GM12878 (cell line): ENCODE measurements at regions not wholly inside any gene's neighbourhood (a gene's known extent, or its start where the extent isn't known, plus 50 kb on each side); places are given as distances from the start of the nearest gene placed in this dataset.

Experiments used
- ATAC-seq: fragments of 200-7000 bp; cut with Tn5 transposase; 3 replicates; pipeline ENCODE4 v1.9.1; 2020; ENCODE audit warnings: mild to moderate bottlenecking, moderate library complexity
- BruUV-seq: library from RNA; stranded (reverse); fragments of 400-500 nt; replicated peaks from 2 replicates; lab custom pipeline; 2021; lab: Mats Ljungman, UMichigan
- CTCF ChIA-PET: fragments of 300-600 bp; sonication (Branson Sonifier 250); formaldehyde crosslinking; extraction: SDS; loops from one replicate; lab custom pipeline; 2021; ENCODE audit warnings: inconsistent platforms; lab: Yijun Ruan, JAX
- POLR2A ChIA-PET: fragments of 350-600 bp; formaldehyde crosslinking; extraction: SDS; loops from one replicate; lab custom pipeline; 2021; ENCODE audit warnings: inconsistent platforms; lab: Charles Lee
- RAD21 ChIA-PET: fragments of 300-600 bp; sonication (Branson Sonifier 250); formaldehyde crosslinking; loops from one replicate; lab custom pipeline; 2023; ENCODE audit warnings: antibody characterized with exemption; ENCODE audit not compliant: unreplicated experiment; lab: Charles Lee
- SMC1A ChIA-PET: fragments of 300-600 bp; sonication (Branson Sonifier 250); formaldehyde crosslinking; loops from one replicate; lab custom pipeline; 2023; ENCODE audit not compliant: unreplicated experiment, uncharacterized antibody; lab: Charles Lee
- DNase-seq: peaks from one replicate; pipeline ENCODE4 v3.0.0-alpha.2; 2011; ENCODE audit warnings: low read depth, low spot score
- FAIRE-seq: peaks from 3 replicates; lab custom pipeline; 2011; peaks lifted over from hg19 to GRCh38; lab: Jason Lieb, UNC
- H2AFZ ChIP-seq: 2 replicates; pipeline ENCODE4 v1.6.0; 2011; ENCODE audit warnings: low read depth, low read length, control low read depth; ENCODE audit not compliant: control insufficient read depth
- H3K27ac ChIP-seq: 2 replicates; pipeline ENCODE4 v1.5.1; 2011; ENCODE audit warnings: control low read depth; ENCODE audit not compliant: control insufficient read depth, insufficient read depth
- H3K27me3 ChIP-seq, 2 experiments: replicated peaks in 1 of 2; 2 replicates each; pipeline versions ENCODE4 v1.6.0 to v1.6.1; 2011; ENCODE audit warnings: low read length in 1 of 2; ENCODE audit not compliant: control insufficient read depth in 2 of 2, insufficient read depth in 2 of 2
- H3K36me3 ChIP-seq, 2 experiments: 2 replicates each; pipeline ENCODE4 v1.5.1; 2011; ENCODE audit warnings: low read length in 1 of 2; ENCODE audit not compliant: control insufficient read depth in 2 of 2, insufficient read depth in 2 of 2
- H3K4me1 ChIP-seq: 2 replicates; pipeline ENCODE4 v1.6.1; 2011; ENCODE audit warnings: mild to moderate bottlenecking, low read length, moderate library complexity, mixed read lengths; ENCODE audit not compliant: control insufficient read depth, insufficient read depth
- H3K4me2 ChIP-seq: 2 replicates; pipeline ENCODE4 v1.6.0; 2011; ENCODE audit warnings: control low read depth; ENCODE audit not compliant: control insufficient read depth, insufficient read depth
- H3K4me3 ChIP-seq: fragments of 200-600 bp; sonication (generic); 2 replicates; pipeline ENCODE4 v1.5.1; 2016
- H3K79me2 ChIP-seq: 2 replicates; pipeline ENCODE4 v1.6.0; 2011; ENCODE audit warnings: low read length; ENCODE audit not compliant: control insufficient read depth, insufficient read depth
- H3K9ac ChIP-seq: 2 replicates; pipeline ENCODE4 v1.8.0; 2011; ENCODE audit warnings: low read length, control low read depth, mixed read lengths; ENCODE audit not compliant: control insufficient read depth, insufficient read depth
- H3K9me3 ChIP-seq: replicated peaks from 3 replicates; pipeline ENCODE4 v1.5.1; 2011; ENCODE audit warnings: mild to moderate bottlenecking, low read length; ENCODE audit not compliant: control insufficient read depth, insufficient read depth
- H4K20me1 ChIP-seq: 2 replicates; pipeline ENCODE4 v1.6.0; 2011; ENCODE audit not compliant: control insufficient read depth, insufficient read depth
- DPF2 ChIP-seq: fragments of 450-650 bp; IDR thresholded peaks from 2 replicates; pipeline ENCODE4 v1.6.1; 2017; ENCODE audit warnings: mild to moderate bottlenecking
- NFYA ChIP-seq: IDR thresholded peaks from 2 replicates; pipeline ENCODE4 v1.6.1; 2011; ENCODE audit warnings: low read depth, mild to moderate bottlenecking, low read length, improper control_type of control experiment, borderline replicate concordance
- PRDM15 ChIP-seq: fragments of 450-650 bp; formaldehyde crosslinking; IDR thresholded peaks from 2 replicates; pipeline ENCODE4 v1.4.0; 2020; ENCODE audit warnings: mild to moderate bottlenecking, moderate library complexity
- RAD51 ChIP-seq: fragments of 450-650 bp; IDR thresholded peaks from 2 replicates; pipeline ENCODE4 v1.6.1; 2016; ENCODE audit warnings: moderate library complexity, mild to moderate bottlenecking, inconsistent platforms
- REST ChIP-seq: IDR thresholded peaks from 2 replicates; pipeline ENCODE4 v1.6.1; 2012; ENCODE audit warnings: mild to moderate bottlenecking, low read depth, low read length
- YBX1 ChIP-seq: fragments of 450-650 bp; IDR thresholded peaks from 2 replicates; pipeline ENCODE4 v1.6.1; 2016; ENCODE audit warnings: antibody characterized with exemption
- YY1 ChIP-seq: IDR thresholded peaks from 2 replicates; pipeline ENCODE4 v1.6.1; 2011; ENCODE audit warnings: low read depth, mild to moderate bottlenecking, low read length
- ZBED1 ChIP-seq: IDR thresholded peaks from 2 replicates; pipeline ENCODE4 v1.6.1; 2016; ENCODE audit warnings: borderline replicate concordance
- ZNF24 ChIP-seq: fragments of 450-650 bp; IDR thresholded peaks from 2 replicates; pipeline ENCODE4 v1.6.1; 2017; ENCODE audit warnings: antibody characterized with exemption, mild to moderate bottlenecking
- WGBS: methylation state at CpG from one replicate; pipeline ENCODE4 v1.1.6; 2016; ENCODE audit warnings: low lambda C conversion rate; ENCODE audit not compliant: insufficient replicate concordance, insufficient coverage; ENCODE audit errors: missing lambda C conversion rate; 5-methylcytosine and 5-hydroxymethylcytosine counted together
- in situ Hi-C: fragments of 300-500 bp; cut with MboI; formaldehyde crosslinking; loops from 9 replicates; pipeline ENCODE4 v1.14.3; 2018; ENCODE audit warnings: mixed read lengths
- intact Hi-C: fragments of 100-400 bp; cut with micrococcal nuclease; formaldehyde crosslinking; loops from one replicate; pipeline ENCODE4 v1.14.2; 2022; ENCODE audit not compliant: unreplicated experiment

GRCh38 chrX:43316146-43316545 lies 340.0 kb upstream of the MAOA start:
- in situ Hi-C loops = no loop called here
- no TSS peak for BruUV-seq
- H4K20me1 ChIP-seq = no peaks in the 10 kb centered on the region
- no peaks in the 10 kb centered on the region for H3K36me3 ChIP-seq
- RAD21 ChIA-PET = no interaction called here
- DNase-seq (no peak), FAIRE-seq (no peak), ATAC-seq (no peak)
- no peaks in the 10 kb centered on the region for H3K27me3 ChIP-seq
- CTCF ChIA-PET = no interaction called here
- H3K4me1 ChIP-seq = no peaks in the 10 kb centered on the region
- H3K9me3 ChIP-seq = no peaks in the 10 kb centered on the region
- no peaks in the 10 kb centered on the region for H3K79me2 ChIP-seq
- intact Hi-C loops = no loop called here
- H3K27ac ChIP-seq = no peak overlapping the region
- SMC1A ChIA-PET = no interaction called here
- H3K9ac ChIP-seq = no peak overlapping the region
- H3K4me2 ChIP-seq = no peak overlapping the region
- TF ChIP-seq DPF2 (no peak), YBX1 (no peak), NFYA (no peak), YY1 (no peak), REST (no peak), ZBED1 (no peak), RAD51 (no peak), ZNF24 (no peak), PRDM15 (CRISPR knock-in tag) (no peak)
- POLR2A ChIA-PET = no interaction called here
- no peak overlapping the region for H3K4me3 ChIP-seq
- WGBS = 33% methylated on average over 2 of the region's 2 CpGs
- H2AFZ ChIP-seq = no peak overlapping the region
